ENCODE measurements at regions not wholly inside any gene's neighbourhood (a gene's known extent, or its start where the extent isn't known, plus 50 kb on each side); places are given as distances from the start of the nearest gene placed in this dataset.

DNA sequence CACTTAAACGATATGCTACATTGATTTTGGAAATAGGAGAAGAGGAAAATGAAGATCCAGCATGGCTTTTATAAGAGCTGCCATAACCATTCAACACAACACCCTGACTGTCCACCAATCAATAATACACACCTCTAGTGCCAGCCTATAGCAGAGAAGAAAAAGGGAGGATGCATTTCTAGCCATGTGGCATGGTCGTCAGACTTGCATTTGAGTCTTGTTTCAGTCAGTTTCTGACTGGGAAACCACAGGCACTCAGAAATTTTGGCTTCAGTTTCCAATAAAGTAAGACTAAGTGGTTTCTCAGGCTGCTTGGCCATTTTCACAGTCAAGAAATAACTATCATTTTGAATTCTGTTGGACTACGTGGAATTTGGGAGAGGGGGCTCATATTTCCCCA, 523.5 kb upstream of the LRRC4C start:
- no peaks in the 10 kb centered on the region for H3K27me3 ChIP-seq
- no peaks in the 10 kb centered on the region for H3K36me3 ChIP-seq
- WGBS, 2 donors (ENCODE audit: low coverage in 1 of 2): 63 to 64% methylated on average over 3 of the region's 3 CpGs
- no peaks in the 10 kb centered on the region for H3K4me1 ChIP-seq
- ATAC-seq: no peak
- H3K27ac ChIP-seq: no peak overlapping the region
- no peak overlapping the region for H3K4me3 ChIP-seq
- no peaks in the 10 kb centered on the region for H3K9me3 ChIP-seq
- no peak for TF ChIP-seq POLR2AphosphoS5 (IDR thresholded peaks at IDR 0.05)
- TF ChIP-seq EP300 (IDR thresholded peaks at IDR 0.05): no peak
- TF ChIP-seq, protein P1, sequence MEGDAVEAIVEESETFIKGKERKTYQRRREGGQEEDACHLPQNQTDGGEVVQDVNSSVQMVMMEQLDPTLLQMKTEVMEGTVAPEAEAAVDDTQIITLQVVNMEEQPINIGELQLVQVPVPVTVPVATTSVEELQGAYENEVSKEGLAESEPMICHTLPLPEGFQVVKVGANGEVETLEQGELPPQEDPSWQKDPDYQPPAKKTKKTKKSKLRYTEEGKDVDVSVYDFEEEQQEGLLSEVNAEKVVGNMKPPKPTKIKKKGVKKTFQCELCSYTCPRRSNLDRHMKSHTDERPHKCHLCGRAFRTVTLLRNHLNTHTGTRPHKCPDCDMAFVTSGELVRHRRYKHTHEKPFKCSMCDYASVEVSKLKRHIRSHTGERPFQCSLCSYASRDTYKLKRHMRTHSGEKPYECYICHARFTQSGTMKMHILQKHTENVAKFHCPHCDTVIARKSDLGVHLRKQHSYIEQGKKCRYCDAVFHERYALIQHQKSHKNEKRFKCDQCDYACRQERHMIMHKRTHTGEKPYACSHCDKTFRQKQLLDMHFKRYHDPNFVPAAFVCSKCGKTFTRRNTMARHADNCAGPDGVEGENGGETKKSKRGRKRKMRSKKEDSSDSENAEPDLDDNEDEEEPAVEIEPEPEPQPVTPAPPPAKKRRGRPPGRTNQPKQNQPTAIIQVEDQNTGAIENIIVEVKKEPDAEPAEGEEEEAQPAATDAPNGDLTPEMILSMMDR (IDR thresholded peaks at IDR 0.05): no peak
- TF ChIP-seq POLR2A (IDR thresholded peaks at IDR 0.05): no peak

DNA sequence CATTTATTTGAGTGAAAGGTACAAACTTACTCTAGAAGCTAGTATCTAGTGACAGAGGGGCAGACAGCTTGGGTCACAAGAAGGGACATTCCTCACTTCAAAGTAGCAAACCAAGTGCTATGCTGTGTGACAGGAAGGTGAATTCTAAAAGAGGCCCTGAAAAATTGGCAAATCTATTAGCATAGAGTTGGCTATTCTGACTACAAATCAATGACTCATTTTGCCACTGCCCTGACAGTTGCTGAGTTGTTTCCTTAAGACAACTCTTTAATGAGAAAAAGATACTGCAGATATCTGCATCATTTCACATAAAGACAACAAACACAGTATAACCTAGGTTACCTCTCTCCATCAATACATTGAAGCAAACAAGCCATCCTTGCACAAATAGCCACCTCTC, 524.0 kb upstream of the LRRC4C start:
- no peak for TF ChIP-seq EP300 (IDR thresholded peaks at IDR 0.05)
- TF ChIP-seq POLR2A (IDR thresholded peaks at IDR 0.05): no peak
- TF ChIP-seq, protein P1 (IDR thresholded peaks at IDR 0.05): no peak
- no peak for TF ChIP-seq POLR2AphosphoS5 (IDR thresholded peaks at IDR 0.05)
- no peaks in the 10 kb centered on the region for H3K9me3 ChIP-seq
- no peaks in the 10 kb centered on the region for H3K4me1 ChIP-seq
- H3K27ac ChIP-seq: no peak overlapping the region
- H3K27me3 ChIP-seq: no peaks in the 10 kb centered on the region
- no peak overlapping the region for H3K4me3 ChIP-seq
- no peak for ATAC-seq
- H3K36me3 ChIP-seq: no peaks in the 10 kb centered on the region

DNA sequence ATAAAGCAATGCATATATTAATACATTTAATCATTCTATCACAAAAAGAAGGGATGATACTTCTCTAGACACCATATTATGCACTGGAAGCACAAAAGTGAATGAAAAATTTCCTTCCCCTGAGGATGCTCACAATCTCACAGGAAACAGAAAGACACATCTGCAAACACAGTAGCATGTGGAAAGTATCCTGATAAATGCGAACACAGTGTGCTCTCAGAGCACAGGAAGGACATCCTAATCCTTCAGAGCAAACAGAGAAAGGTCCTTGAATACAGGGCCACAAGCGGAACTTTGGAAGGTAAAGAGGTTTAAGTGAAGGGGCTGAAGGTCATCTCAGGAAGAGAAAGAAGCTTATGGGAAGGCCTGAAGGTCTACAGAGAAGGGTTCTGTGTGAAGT, 524.6 kb upstream of the LRRC4C start:
- no peaks in the 10 kb centered on the region for H3K27me3 ChIP-seq
- no peak for ATAC-seq
- WGBS, 2 donors (ENCODE audit: low coverage in 1 of 2): 40 to 67% methylated on average over 2 of the region's 2 CpGs
- no peak overlapping the region for H3K4me3 ChIP-seq
- H3K9me3 ChIP-seq: no peaks in the 10 kb centered on the region
- TF ChIP-seq EP300 (IDR thresholded peaks at IDR 0.05) (no peak), POLR2A (IDR thresholded peaks at IDR 0.05) (no peak), POLR2AphosphoS5 (IDR thresholded peaks at IDR 0.05) (no peak)
- TF ChIP-seq, protein P1 (IDR thresholded peaks at IDR 0.05): no peak
- H3K27ac ChIP-seq: no peak overlapping the region
- no peaks in the 10 kb centered on the region for H3K4me1 ChIP-seq
- no peaks in the 10 kb centered on the region for H3K36me3 ChIP-seq

DNA sequence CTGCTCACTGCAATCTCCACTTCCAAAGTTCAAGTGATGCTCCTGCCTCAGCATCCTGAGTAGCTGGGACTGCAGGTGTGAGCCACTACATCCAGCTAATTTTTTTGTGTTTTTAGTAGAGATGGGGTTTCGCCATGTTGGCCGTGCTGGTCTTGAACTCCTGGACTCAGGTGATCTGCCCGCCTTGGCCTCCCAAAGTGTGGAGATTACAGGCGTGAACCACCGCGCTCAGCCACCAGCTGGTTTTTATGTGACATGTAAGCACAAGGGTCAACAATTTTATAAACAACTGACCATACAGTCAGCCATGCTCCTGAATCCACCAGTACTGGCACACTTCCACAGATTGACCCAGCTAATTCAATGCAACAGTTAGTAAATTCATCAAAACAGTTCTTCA, 526.3 kb upstream of the LRRC4C start:
- Histone ChIP-seq H3K36me3 (no peaks in the 10 kb centered on the region), H3K27ac (no peak overlapping the region), H3K9me3 (no peaks in the 10 kb centered on the region), H3K27me3 (no peaks in the 10 kb centered on the region), H3K4me3 (no peak overlapping the region), H3K4me1 (no peaks in the 10 kb centered on the region)
- TF ChIP-seq, protein P1 (IDR thresholded peaks at IDR 0.05): no peak
- TF ChIP-seq POLR2AphosphoS5 (IDR thresholded peaks at IDR 0.05) (no peak), POLR2A (IDR thresholded peaks at IDR 0.05) (no peak), EP300 (IDR thresholded peaks at IDR 0.05) (no peak)
- WGBS, 2 donors (ENCODE audit: low coverage in 1 of 2): 93 to 100% methylated on average over 1 to 6 of the region's 6 CpGs
- ATAC-seq: no peak

DNA sequence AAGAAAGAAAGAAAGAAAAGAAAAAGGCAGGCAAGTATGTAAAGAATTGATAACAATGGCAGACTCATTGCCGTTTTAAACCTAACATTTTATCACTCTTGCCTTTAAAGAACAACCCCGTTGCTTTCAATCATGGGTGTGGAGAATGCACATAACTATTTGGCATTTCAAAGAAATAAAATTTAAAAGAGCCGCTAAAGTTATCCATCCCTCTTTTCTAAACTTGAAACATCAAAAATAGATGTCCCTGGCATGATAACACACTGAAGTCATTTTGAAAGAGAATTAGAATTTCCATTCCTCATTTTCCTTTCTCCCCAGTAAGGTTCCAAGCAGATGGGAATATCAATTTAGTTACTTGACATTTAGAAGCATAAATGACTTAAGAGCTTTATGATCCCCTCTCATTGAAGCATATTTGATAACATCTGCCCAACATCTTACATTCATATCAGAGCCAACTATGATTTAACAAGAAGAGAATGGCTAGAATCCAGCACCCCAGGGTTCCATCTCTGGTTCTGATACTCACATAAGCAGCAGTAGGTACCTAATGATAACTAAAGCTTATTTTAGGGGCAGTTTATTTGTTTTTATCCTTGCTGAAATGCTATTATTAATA, 529.6 kb upstream of the LRRC4C start:
- Histone ChIP-seq H3K27me3 (no peaks in the 10 kb centered on the region), H3K9me3 (no peaks in the 10 kb centered on the region), H3K4me1 (no peaks in the 10 kb centered on the region), H3K27ac (no peak overlapping the region), H3K36me3 (no peaks in the 10 kb centered on the region), H3K4me3 (no peak overlapping the region)
- ATAC-seq: no peak
- TF ChIP-seq POLR2A (IDR thresholded peaks at IDR 0.05) (no peak), EP300 (IDR thresholded peaks at IDR 0.05) (no peak), POLR2AphosphoS5 (IDR thresholded peaks at IDR 0.05) (no peak)
- TF ChIP-seq, protein P1 (IDR thresholded peaks at IDR 0.05): no peak
- WGBS, 2 donors (ENCODE audit: low coverage in 1 of 2): 75% methylated on average over 3 of the region's 3 CpGs

Data from gastroesophageal sphincter (tissue), 4 donors.